SK-N-SH treated with all-trans-retinoic acid at 6 μM for 48 hours (cell line): ENCODE measurements at regions not wholly inside any gene's neighbourhood (a gene's known extent, or its start where the extent isn't known, plus 50 kb on each side); places are given as distances from the start of the nearest gene placed in this dataset.

Source experiments
- ATAC-seq: fragments of 200-7000 bp; cut with Tn5 transposase; 3 replicates; pipeline ENCODE4 v1.9.1; 2020; ENCODE audit warnings: mild to moderate bottlenecking, moderate library complexity
- ARNTL ChIP-seq: fragments of 450-650 bp; formaldehyde crosslinking; IDR thresholded peaks from 2 replicates; pipeline ENCODE4 v1.5.0; 2020; ENCODE audit warnings: low read depth, mild to moderate bottlenecking, moderate library complexity, borderline replicate concordance
- BACH2 ChIP-seq: fragments of 250-450 bp; sonication (Bioruptor Pico); IDR thresholded peaks from 2 replicates; pipeline ENCODE4 v1.9.0; 2021; ENCODE audit warnings: mild to moderate bottlenecking, borderline replicate concordance
- CSDC2 ChIP-seq: fragments of 250-450 bp; sonication (Bioruptor Pico); IDR thresholded peaks from 2 replicates; pipeline ENCODE4 v1.5.0; 2020; ENCODE audit warnings: mild to moderate bottlenecking, moderate library complexity
- CSRNP3 ChIP-seq: fragments of 250-450 bp; sonication (Bioruptor Pico); IDR thresholded peaks from 2 replicates; pipeline ENCODE4 v1.5.1; 2021; ENCODE audit warnings: mild to moderate bottlenecking, moderate library complexity
- ESRRG ChIP-seq: fragments of 250-450 bp; sonication (Bioruptor Pico); IDR thresholded peaks from 2 replicates; pipeline ENCODE4 v1.6.1; 2021; ENCODE audit warnings: mild to moderate bottlenecking
- GLIS3 ChIP-seq: fragments of 250-450 bp; sonication (Bioruptor Pico); IDR thresholded peaks from 2 replicates; pipeline ENCODE4 v1.5.0; 2020; ENCODE audit warnings: mild to moderate bottlenecking, moderate library complexity
- ISL1 ChIP-seq: fragments of 250-450 bp; sonication (Bioruptor Pico); IDR thresholded peaks from 2 replicates; pipeline ENCODE4 v2.1.2; 2022; ENCODE audit warnings: mild to moderate bottlenecking, moderate library complexity
- OSR1 ChIP-seq: fragments of 250-450 bp; sonication (Bioruptor Pico); IDR thresholded peaks from 2 replicates; pipeline ENCODE4 v1.8.0; 2022; ENCODE audit warnings: moderate library complexity, mild to moderate bottlenecking, inconsistent platforms
- POU6F1 ChIP-seq: fragments of 250-450 bp; sonication (Bioruptor Pico); IDR thresholded peaks from 2 replicates; pipeline ENCODE4 v1.8.0; 2021; ENCODE audit warnings: low read depth, mild to moderate bottlenecking, moderate library complexity, borderline replicate concordance
- PPARA ChIP-seq: fragments of 250-450 bp; sonication (Bioruptor Pico); IDR thresholded peaks from 2 replicates; pipeline ENCODE4 v1.5.0; 2020; ENCODE audit warnings: mild to moderate bottlenecking, borderline replicate concordance
- RARB ChIP-seq: fragments of 250-450 bp; sonication (Bioruptor Pico); IDR thresholded peaks from 2 replicates; pipeline ENCODE4 v1.8.0; 2021; ENCODE audit warnings: mild to moderate bottlenecking, moderate library complexity
- TCF4 ChIP-seq: fragments of 250-450 bp; sonication (Bioruptor Pico); IDR thresholded peaks from 2 replicates; pipeline ENCODE4 v1.8.0; 2021; ENCODE audit warnings: mild to moderate bottlenecking, moderate library complexity, borderline replicate concordance
- TOX ChIP-seq: fragments of 250-450 bp; sonication (Bioruptor Pico); IDR thresholded peaks from 2 replicates; pipeline ENCODE4 v1.8.0; 2021; ENCODE audit warnings: mild to moderate bottlenecking, moderate library complexity, borderline replicate concordance
- TSHZ2 ChIP-seq: fragments of 250-450 bp; sonication (Bioruptor Pico); IDR thresholded peaks from 2 replicates; pipeline ENCODE4 v1.5.0; 2020; ENCODE audit warnings: mild to moderate bottlenecking, moderate library complexity
- ZC3H10 ChIP-seq: fragments of 250-450 bp; sonication (Bioruptor Pico); IDR thresholded peaks from 2 replicates; pipeline ENCODE4 v1.5.1; 2021; ENCODE audit warnings: mild to moderate bottlenecking, moderate library complexity
- ZFP3 ChIP-seq: fragments of 250-450 bp; sonication (Bioruptor Pico); IDR thresholded peaks from 2 replicates; pipeline ENCODE4 v1.5.0; 2020; ENCODE audit warnings: mild to moderate bottlenecking, moderate library complexity
- ZFP30 ChIP-seq: fragments of 450-650 bp; formaldehyde crosslinking; IDR thresholded peaks from 2 replicates; pipeline ENCODE4 v1.5.0; 2022; ENCODE audit warnings: mild to moderate bottlenecking, moderate library complexity
- ZNF565 ChIP-seq: fragments of 450-650 bp; formaldehyde crosslinking; conservative IDR thresholded peaks from 2 replicates; pipeline ENCODE4 v1.5.0; 2020; ENCODE audit warnings: low read depth, mild to moderate bottlenecking, moderate library complexity
- ZNF70 ChIP-seq: fragments of 450-650 bp; formaldehyde crosslinking; IDR thresholded peaks from 2 replicates; pipeline ENCODE4 v1.5.0; 2020; ENCODE audit warnings: mild to moderate bottlenecking, moderate library complexity
- ZNF8 ChIP-seq: fragments of 450-650 bp; formaldehyde crosslinking; IDR thresholded peaks from 2 replicates; pipeline ENCODE4 v1.5.0; 2020; ENCODE audit warnings: mild to moderate bottlenecking, moderate library complexity

- no peak for ATAC-seq
- TF ChIP-seq ESRRG: no peak
- TF ChIP-seq ARNTL (CRISPR knock-in tag): no peak
- no peak for TF ChIP-seq ZC3H10 (CRISPR knock-in tag)
- no peak for TF ChIP-seq POU6F1 (CRISPR knock-in tag)
- no peak for TF ChIP-seq CSRNP3
- no peak for TF ChIP-seq BACH2 (CRISPR knock-in tag)
- no peak for TF ChIP-seq PPARA (CRISPR knock-in tag)
- TF ChIP-seq ZFP30 (CRISPR knock-in tag): no peak
- TF ChIP-seq RARB (CRISPR knock-in tag): no peak
- TF ChIP-seq OSR1 (CRISPR knock-in tag): no peak
- no peak for TF ChIP-seq ZNF565 (CRISPR knock-in tag)
- no peak for TF ChIP-seq GLIS3 (CRISPR knock-in tag)
- TF ChIP-seq TSHZ2 (CRISPR knock-in tag): no peak
- no peak for TF ChIP-seq ZNF8 (CRISPR knock-in tag)
- TF ChIP-seq TCF4: no peak
Observed at GRCh38 chr10:33556620-33557019, 222.2 kb upstream of the NRP1 start.

- TF ChIP-seq ZFP3 (CRISPR knock-in tag) (no peak), TSHZ2 (CRISPR knock-in tag) (no peak), ZNF70 (no peak), ISL1 (CRISPR knock-in tag) (no peak), GLIS3 (CRISPR knock-in tag) (no peak), BACH2 (CRISPR knock-in tag) (no peak), TCF4 (no peak), CSDC2 (no peak)
- no peak for ATAC-seq
Observed at GRCh38 chr10:33556103-33556502, 221.6 kb upstream of the NRP1 start.

GRCh38 chr10:33553748-33554571, 219.5 kb upstream of the NRP1 start:
- TF ChIP-seq ZNF8 (CRISPR knock-in tag) (no peak), ZFP3 (CRISPR knock-in tag) (no peak), ZNF565 (CRISPR knock-in tag) (no peak), TOX (CRISPR knock-in tag) (no peak), GLIS3 (CRISPR knock-in tag) (no peak)
- TF ChIP-seq, all 23 proteins: peak for 0
- no peak for ATAC-seq
